ENCODE measurements at regions not wholly inside any gene's neighbourhood (a gene's known extent, or its start where the extent isn't known, plus 50 kb on each side); places are given as distances from the start of the nearest gene placed in this dataset.

GRCh38 chr4:106677213-106677612 is 308.6 kb upstream of the GIMD1 start:
- no peak for DNase-seq (ENCODE audit: low spot score)

DNA sequence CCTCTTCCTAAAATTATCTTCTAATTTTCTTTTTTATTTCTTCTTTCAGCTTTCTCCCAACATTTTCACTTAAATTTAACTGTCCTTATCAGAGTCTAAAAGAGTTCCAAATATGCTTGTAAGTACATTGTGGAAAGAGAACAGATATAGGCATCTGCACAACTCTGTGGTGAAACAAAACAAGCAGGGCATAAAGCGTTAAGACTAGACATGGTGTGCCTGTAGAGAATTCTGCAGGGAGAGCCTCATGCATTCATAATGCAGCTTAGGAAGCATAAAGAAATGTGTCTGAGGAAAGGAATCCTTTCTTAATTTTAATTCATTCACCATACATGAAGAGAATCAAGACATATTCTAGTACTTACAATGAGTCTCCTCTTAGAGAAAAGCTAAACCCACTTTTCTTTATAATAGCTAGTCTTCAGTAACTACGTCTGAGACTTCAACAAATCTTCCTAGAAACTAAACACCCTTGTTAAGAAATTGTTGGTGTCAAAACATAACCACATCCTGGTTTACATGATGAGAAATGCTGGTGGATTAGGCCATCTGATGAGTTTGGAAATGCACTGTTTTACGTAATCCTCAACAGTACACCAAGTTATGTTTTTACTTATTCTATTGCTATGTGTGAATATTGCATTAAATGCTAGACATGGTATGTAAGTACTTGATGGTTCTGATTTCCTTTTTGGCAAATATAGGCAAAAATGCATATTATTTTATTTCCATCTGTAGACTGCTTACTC is 307.8 kb upstream of the GIMD1 start:
- DNase-seq (ENCODE audit: low spot score), result no peak

DNA sequence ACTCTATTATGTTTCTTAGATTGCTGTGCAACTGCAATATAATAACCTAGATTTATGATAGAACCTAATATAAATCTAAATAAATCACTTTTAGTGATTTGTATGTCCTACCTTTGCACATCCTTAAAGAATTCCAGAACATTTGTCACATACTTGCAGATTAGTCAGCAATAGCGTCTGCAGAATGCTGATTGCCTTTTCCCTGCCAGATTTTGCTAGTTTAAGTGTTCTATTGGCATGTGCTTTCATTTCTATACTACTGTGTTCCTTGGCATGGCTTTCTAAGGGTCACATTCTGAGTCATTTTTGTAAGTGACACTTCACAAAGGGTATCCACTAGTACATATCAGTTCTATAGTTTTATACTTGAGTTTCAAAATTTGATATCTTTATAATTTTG is 303.1 kb upstream of the GIMD1 start:
- no peak for DNase-seq (ENCODE audit: low spot score)

- no peak for DNase-seq (ENCODE audit: low spot score)
Observed at GRCh38 chr4:106670976-106671375, 302.4 kb upstream of the GIMD1 start.

DNA sequence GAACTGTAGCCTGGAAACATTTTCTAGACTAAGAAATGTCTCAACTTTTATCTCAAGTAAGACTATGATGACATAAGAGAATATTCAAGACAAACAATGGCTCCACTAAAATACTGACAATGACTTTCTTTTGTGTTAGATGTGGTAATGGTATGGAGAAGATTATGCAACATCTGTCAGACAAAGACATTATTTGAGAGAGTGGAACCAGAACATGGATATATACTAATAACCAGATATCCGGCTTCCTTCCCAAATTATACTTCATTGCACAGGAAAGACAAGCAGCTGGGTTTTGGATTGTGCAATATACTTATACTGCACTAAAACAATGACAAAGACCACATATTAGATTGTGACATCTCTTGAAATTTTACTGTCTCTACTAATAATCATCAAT is 290.8 kb upstream of the GIMD1 start:
- no peak for DNase-seq (ENCODE audit: low spot score)

- no peak for DNase-seq (ENCODE audit: low spot score)
Observed at GRCh38 chr4:106652095-106652494, 283.5 kb upstream of the GIMD1 start.

- DNase-seq (ENCODE audit: low spot score), result no peak
Observed at GRCh38 chr4:106650701-106651100, 282.1 kb upstream of the GIMD1 start.

GRCh38 chr4:106647451-106647850 is 278.9 kb upstream of the GIMD1 start:
- DNase-seq (ENCODE audit: low spot score), result no peak

GRCh38 chr4:106629268-106629625 is 260.7 kb upstream of the GIMD1 start:
- no peak for DNase-seq (ENCODE audit: low spot score)

- DNase-seq (ENCODE audit: low spot score), result no peak
Observed at GRCh38 chr4:106628586-106629267, 260.1 kb upstream of the GIMD1 start.

- DNase-seq (ENCODE audit: low spot score), result no peak
Observed at GRCh38 chr4:106627051-106627450, 258.5 kb upstream of the GIMD1 start.

GRCh38 chr4:106624671-106625070 is 256.1 kb upstream of the GIMD1 start:
- DNase-seq (ENCODE audit: low spot score), result no peak

- DNase-seq (ENCODE audit: low spot score), result no peak
Observed at GRCh38 chr4:106618956-106619355, 250.4 kb upstream of the GIMD1 start.

- no peak for DNase-seq (ENCODE audit: low spot score)
Observed at GRCh38 chr4:106615961-106616360, 247.4 kb upstream of the GIMD1 start.

DNA sequence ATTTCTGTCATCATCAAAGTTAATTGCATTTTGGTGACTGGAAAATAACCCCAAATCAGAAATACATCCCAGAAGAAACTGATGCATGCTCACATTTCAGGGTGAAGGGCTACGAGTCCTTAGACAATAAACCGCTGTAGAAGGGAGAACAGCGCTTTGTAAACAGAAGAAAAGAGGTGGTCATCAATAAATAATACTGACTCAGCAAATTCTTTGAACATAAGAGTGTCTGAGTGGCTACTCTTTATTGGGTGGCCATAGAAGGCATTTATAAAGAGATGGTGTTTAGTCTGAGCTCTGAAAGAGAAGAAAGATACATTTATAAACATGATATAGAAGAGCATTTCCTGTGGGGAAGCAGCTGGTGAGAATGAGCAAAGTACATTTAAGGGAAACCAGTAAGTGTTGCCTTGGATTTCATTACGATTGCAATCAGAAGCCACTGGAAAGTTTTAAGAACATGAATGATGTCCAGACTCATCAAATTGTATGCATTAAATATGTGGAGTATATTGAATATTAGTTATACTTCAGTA is 246.9 kb upstream of the GIMD1 start:
- DNase-seq (ENCODE audit: low spot score), result no peak

DNA sequence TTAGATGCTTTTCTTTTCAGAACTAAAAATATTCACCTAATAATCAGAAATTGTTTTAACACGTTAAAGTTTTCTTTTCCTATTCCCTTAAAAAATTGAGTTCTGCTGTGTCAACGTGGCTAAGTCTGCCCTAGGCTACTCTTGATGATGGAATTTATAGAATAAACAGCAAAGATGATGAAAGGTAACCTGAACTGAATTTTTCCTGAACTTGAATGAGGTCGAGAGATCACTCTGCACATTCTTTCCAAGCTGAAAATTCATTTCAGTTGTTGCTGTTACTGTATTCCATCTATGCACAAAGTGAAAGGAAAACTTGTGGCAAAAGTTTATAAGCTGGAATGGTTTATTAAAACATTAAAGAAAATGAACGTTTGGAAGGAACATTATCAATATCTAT is 245.9 kb upstream of the GIMD1 start:
- no peak for DNase-seq (ENCODE audit: low spot score)

GRCh38 chr4:106609917-106610316 is 241.3 kb upstream of the GIMD1 start:
- DNase-seq (ENCODE audit: low spot score), result no peak

GRCh38 chr4:106607558-106607957 is 239.0 kb upstream of the GIMD1 start:
- no peak for DNase-seq (ENCODE audit: low spot score)

DNA sequence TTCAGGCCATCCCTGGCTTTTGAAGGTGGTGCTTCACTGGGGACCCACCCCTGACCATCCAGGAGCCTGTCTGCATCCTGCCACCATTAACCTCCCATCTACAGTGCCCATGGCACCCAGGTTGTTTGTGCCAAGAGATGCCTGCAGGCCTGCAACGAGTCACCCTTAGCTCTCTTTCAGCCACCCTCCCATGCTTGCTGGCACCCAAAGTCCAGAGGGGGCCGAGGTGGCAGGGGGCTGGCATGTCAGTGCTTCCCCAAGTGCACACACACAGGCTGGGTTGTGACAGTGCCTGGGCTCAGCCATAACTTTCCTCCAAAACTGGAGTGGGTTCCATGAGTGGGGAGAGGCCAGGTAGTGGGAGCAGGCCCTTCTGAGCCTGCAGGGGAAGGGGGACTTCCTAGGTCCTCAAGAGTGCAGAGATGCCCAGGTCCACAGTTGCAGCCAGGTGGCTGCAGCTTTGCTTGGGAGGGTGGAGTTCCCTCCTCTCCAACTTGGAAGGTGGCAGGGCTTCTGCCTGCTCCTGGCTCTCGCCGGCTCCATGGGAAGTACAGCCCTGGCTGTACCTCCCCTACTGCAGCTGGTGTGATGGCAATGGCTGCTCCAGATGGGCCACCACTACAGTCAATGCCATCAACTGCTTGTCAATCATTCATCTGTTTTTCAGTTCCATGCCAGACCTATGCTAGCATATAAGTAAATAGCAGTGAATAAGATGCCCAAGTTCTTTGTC is 235.9 kb upstream of the GIMD1 start:
- DNase-seq (ENCODE audit: low spot score), result no peak

- DNase-seq (ENCODE audit: low spot score), result no peak
Observed at GRCh38 chr4:106603471-106603870, 234.9 kb upstream of the GIMD1 start.

- DNase-seq (ENCODE audit: low spot score), result no peak
Observed at GRCh38 chr4:106602711-106603110, 234.1 kb upstream of the GIMD1 start.

DNA sequence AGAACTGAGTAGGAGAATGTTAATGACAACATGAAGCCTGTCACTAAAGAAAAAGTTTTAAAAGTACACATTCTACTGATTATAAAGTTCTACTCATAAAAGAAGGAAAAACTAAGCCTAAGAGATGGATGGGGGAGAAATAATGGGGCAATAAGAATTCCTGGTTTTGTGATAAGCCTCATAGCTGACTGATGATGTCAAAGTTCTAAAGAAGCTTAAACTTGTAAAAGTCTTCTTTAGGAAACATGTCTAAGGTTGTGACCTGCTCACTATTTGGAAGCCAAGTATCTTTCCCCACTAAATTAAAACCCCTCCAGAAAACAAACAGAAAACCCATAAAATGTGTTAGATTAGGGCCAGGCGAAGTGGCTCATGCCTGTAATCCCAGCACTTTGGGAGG is 232.9 kb upstream of the GIMD1 start:
- no peak for DNase-seq (ENCODE audit: low spot score)

GRCh38 chr4:106595906-106596305 is 227.3 kb upstream of the GIMD1 start:
- DNase-seq (ENCODE audit: low spot score), result no peak

All from D341Med (cell line).